Neural progenitor cell (in vitro differentiated cells): ENCODE measurements at regions not wholly inside any gene's neighbourhood (a gene's known extent, or its start where the extent isn't known, plus 50 kb on each side); places are given as distances from the start of the nearest gene placed in this dataset.
A peak's percentile ranks its signal among the peaks of the same experiment; 100 is the strongest.

Experiments
- DNase-seq: peaks from one replicate; pipeline ENCODE4 v3.0.0-alpha.2; 2016; ENCODE audit warnings: low spot score
- H2AFZ ChIP-seq: fragments of 200-600 bp; sonication (generic); replicated peaks from 2 replicates; pipeline ENCODE4 v1.6.1; 2016; ENCODE audit warnings: antibody characterized with exemption
- H3F3A ChIP-seq: fragments of 200-600 bp; sonication (generic); 2 replicates; pipeline ENCODE4 v1.6.1; 2016; ENCODE audit warnings: antibody characterized with exemption, low read depth
- H3K27ac ChIP-seq: fragments of 200-600 bp; sonication (generic); 2 replicates; pipeline ENCODE4 v1.5.1; 2016; ENCODE audit warnings: mild to moderate bottlenecking
- H3K27me3 ChIP-seq: fragments of 200-600 bp; sonication (generic); 2 replicates; pipeline ENCODE4 v1.6.1; 2016; ENCODE audit warnings: mild to moderate bottlenecking, moderate library complexity
- H3K36me3 ChIP-seq: fragments of 200-600 bp; sonication (generic); 2 replicates; pipeline ENCODE4 v1.5.1; 2016
- H3K4me1 ChIP-seq: fragments of 200-600 bp; sonication (generic); 2 replicates; pipeline ENCODE4 v1.6.1; 2016; ENCODE audit warnings: mixed run types
- H3K4me2 ChIP-seq: fragments of 200-600 bp; sonication (generic); 2 replicates; pipeline ENCODE4 v1.6.1; 2016
- H3K4me3 ChIP-seq: fragments of 200-600 bp; sonication (generic); 2 replicates; pipeline ENCODE4 v1.5.1; 2016
- H3K79me2 ChIP-seq: fragments of 200-600 bp; sonication (generic); 2 replicates; pipeline ENCODE4 v1.6.1; 2016; ENCODE audit warnings: low read depth
- H3K9ac ChIP-seq: fragments of 200-600 bp; sonication (generic); 2 replicates; pipeline ENCODE4 v1.6.1; 2016
- H3K9me3 ChIP-seq: fragments of 200-600 bp; sonication (generic); 2 replicates; pipeline ENCODE4 v1.5.1; 2016; ENCODE audit warnings: low read depth
- H4K20me1 ChIP-seq: fragments of 200-600 bp; sonication (generic); 2 replicates; pipeline ENCODE4 v1.6.1; 2016; ENCODE audit warnings: low read depth
- H3K27ac Mint-ChIP-seq: 3 replicates; pipeline ENCODE4 v1.8.0; 2021; ENCODE audit warnings: mixed read lengths
- H3K27me3 Mint-ChIP-seq: 2 replicates; pipeline ENCODE4 v1.8.0; 2022; ENCODE audit warnings: low read depth, mild to moderate bottlenecking, inconsistent platforms, moderate library complexity, mixed read lengths; ENCODE audit not compliant: insufficient read depth
- H3K36me3 Mint-ChIP-seq: 3 replicates; pipeline ENCODE4 v1.8.0; 2021; ENCODE audit warnings: mixed read lengths
- H3K4me1 Mint-ChIP-seq: 3 replicates; pipeline ENCODE4 v1.8.0; 2021; ENCODE audit warnings: mixed read lengths
- H3K4me3 Mint-ChIP-seq: 3 replicates; pipeline ENCODE4 v1.8.0; 2021; ENCODE audit warnings: mild to moderate bottlenecking, moderate library complexity, mixed read lengths
- H3K9me3 Mint-ChIP-seq: 3 replicates; pipeline ENCODE4 v1.8.0; 2020; ENCODE audit warnings: mixed read lengths
- EZH2 ChIP-seq: fragments of 200-600 bp; sonication (generic); IDR thresholded peaks from 2 replicates; pipeline ENCODE4 v1.6.1; 2017; ENCODE audit warnings: antibody characterized with exemption, mild to moderate bottlenecking, moderate library complexity
- EZH2phosphoT487 ChIP-seq: fragments of 200-600 bp; sonication (generic); IDR thresholded peaks from 2 replicates; pipeline ENCODE4 v1.6.1; 2017; ENCODE audit warnings: antibody characterized with exemption
- TF ChIP-seq, protein P1 (sequence below): fragments of 200-600 bp; sonication (generic); IDR thresholded peaks from 2 replicates; pipeline ENCODE4 v1.5.1; 2017; ENCODE audit warnings: antibody characterized with exemption, mild to moderate bottlenecking

DNA sequence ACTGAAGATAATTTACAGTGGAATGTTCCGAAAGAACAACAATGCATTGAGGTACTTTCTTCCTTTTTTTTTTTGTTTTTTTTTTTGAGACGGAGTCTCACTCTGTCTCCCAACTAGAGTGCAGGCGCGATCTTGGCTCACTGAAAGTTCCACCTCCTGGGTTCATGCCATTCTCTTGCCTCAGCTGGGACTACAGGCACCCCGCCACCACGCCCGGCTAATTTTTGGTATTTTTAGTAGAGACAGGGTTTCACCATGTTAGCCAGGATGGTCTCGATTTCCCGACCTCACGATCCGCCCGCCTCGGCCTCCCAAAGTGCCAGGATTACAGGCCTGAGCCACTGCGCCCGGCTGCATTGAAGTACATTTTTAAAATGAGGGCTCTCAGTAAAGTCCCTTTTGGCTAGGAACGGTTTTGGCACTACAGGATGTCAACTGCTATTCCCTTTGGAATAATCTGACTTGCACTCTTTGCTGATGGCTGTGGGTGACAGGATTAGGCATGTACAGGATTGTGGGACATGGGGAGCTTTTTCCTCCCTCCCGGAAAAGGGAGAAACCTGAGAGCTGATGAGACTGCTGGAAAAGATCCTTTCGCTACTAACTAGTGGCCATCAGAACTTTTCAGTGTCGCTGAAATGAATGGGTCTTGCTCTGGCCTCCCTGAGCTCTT lies 56.9 kb upstream of the EDEM3 start:
- H4K20me1 ChIP-seq, result no peaks in the 10 kb centered on the region
- no peaks in the 10 kb centered on the region for H3K36me3 Mint-ChIP-seq
- H2AFZ ChIP-seq, result no peak overlapping the region
- no peaks in the 10 kb centered on the region for H3K79me2 ChIP-seq
- no peak overlapping the region for H3K4me3 Mint-ChIP-seq
- no peaks in the 10 kb centered on the region for H3K36me3 ChIP-seq
- H3K4me3 ChIP-seq, result no peak overlapping the region
- no peaks in the 10 kb centered on the region for H3K27me3 ChIP-seq
- no peak for DNase-seq
- H3K4me1 ChIP-seq, result no peaks in the 10 kb centered on the region
- H3K9ac ChIP-seq, result no peak overlapping the region
- H3K4me2 ChIP-seq, result no peak overlapping the region
- no peaks in the 10 kb centered on the region for H3K27me3 Mint-ChIP-seq
- H3K27ac Mint-ChIP-seq, result no peak overlapping the region
- TF ChIP-seq EZH2, result no peak
- TF ChIP-seq EZH2phosphoT487, result no peak
- TF ChIP-seq, protein P1, sequence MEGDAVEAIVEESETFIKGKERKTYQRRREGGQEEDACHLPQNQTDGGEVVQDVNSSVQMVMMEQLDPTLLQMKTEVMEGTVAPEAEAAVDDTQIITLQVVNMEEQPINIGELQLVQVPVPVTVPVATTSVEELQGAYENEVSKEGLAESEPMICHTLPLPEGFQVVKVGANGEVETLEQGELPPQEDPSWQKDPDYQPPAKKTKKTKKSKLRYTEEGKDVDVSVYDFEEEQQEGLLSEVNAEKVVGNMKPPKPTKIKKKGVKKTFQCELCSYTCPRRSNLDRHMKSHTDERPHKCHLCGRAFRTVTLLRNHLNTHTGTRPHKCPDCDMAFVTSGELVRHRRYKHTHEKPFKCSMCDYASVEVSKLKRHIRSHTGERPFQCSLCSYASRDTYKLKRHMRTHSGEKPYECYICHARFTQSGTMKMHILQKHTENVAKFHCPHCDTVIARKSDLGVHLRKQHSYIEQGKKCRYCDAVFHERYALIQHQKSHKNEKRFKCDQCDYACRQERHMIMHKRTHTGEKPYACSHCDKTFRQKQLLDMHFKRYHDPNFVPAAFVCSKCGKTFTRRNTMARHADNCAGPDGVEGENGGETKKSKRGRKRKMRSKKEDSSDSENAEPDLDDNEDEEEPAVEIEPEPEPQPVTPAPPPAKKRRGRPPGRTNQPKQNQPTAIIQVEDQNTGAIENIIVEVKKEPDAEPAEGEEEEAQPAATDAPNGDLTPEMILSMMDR, result no peak
- no peak overlapping the region for H3K27ac ChIP-seq
- H3K4me1 Mint-ChIP-seq, result no peaks in the 10 kb centered on the region
- H3K9me3 ChIP-seq, result peaks cover 6% of the 10 kb centered on the region
- peaks cover 18% of the 10 kb centered on the region for H3K9me3 Mint-ChIP-seq
- no peaks in the 10 kb centered on the region for H3F3A ChIP-seq

DNA sequence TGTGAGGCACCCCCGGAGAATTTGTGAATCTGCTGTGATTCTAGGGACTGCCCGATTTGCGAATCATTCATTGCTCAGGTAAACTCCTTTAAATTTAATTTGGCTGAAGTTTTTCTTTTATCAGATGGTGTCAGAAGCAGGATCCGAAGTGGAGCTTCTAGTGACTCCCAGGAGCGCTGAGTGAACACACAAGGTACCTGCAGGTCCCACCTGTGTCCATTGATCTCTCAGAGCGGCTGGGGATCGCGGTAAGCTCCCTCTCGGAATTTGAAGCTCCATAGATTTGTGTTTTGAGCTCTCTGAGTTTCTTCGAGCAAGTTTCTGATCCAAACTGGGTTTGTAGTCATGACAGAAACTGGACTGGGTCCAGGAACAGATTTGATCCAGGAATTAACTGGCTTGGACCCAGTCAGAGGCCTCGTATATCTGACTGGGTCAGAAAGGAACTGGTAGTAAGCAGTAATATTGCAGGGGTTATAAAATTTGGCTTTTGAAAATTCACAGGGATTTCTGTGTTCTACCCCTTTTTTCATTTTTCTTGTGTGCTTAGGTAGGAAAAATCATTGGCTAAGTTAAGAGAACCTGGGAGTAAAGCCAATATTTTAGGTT lies 56.2 kb upstream of the EDEM3 start:
- TF ChIP-seq EZH2 (no peak), EZH2phosphoT487 (no peak)
- TF ChIP-seq, protein P1, result no peak
- no peaks in the 10 kb centered on the region for H3K36me3 Mint-ChIP-seq

DNA sequence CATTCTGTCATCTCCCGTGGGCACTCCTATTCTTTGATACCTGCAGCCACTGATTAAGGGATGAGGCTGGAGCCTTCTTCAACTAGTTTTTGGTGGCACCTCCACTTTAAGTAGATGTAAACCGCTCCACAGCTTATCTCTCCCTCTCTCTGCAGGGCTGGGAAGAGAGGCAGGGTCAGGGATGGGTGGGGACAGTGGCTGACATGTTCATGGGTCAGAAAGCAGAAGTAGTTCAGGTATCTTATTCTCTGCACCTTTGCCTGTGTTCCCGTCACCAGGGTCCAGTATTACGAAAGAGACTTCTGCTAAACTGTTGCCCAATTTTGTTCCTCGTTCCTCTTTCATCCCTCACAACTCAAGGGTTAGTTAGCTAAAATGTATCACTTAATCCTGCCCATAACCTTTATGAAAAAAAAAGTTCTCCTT lies 51.7 kb upstream of the EDEM3 start:
- Histone ChIP-seq H3K36me3 (no peaks in the 10 kb centered on the region), H3K27ac (no peak overlapping the region), H2AFZ (no peak overlapping the region), H3K79me2 (no peaks in the 10 kb centered on the region), H3K4me2 (no peak overlapping the region), H3F3A (no peaks in the 10 kb centered on the region), H4K20me1 (no peaks in the 10 kb centered on the region), H3K27me3 (no peaks in the 10 kb centered on the region), H3K9ac (no peak overlapping the region), H3K9me3 (no peaks in the 10 kb centered on the region), H3K4me1 (no peaks in the 10 kb centered on the region), H3K4me3 (no peak overlapping the region)
- H3K9me3 Mint-ChIP-seq, result no peaks in the 10 kb centered on the region
- no peaks in the 10 kb centered on the region for H3K36me3 Mint-ChIP-seq
- H3K27me3 Mint-ChIP-seq, result no peaks in the 10 kb centered on the region
- DNase-seq, result no peak
- TF ChIP-seq EZH2phosphoT487 (no peak), EZH2 (no peak)
- H3K4me1 Mint-ChIP-seq, result peaks cover 6% of the 10 kb centered on the region
- H3K27ac Mint-ChIP-seq, result no peak overlapping the region
- H3K4me3 Mint-ChIP-seq, result no peak overlapping the region

More for the DNA sequence above, 56.2 kb upstream of the EDEM3 start:
- H3K36me3 ChIP-seq, result no peaks in the 10 kb centered on the region
- no peak overlapping the region for H3K9ac ChIP-seq
- no peaks in the 10 kb centered on the region for H3K4me1 Mint-ChIP-seq
- H3K4me3 ChIP-seq, result no peak overlapping the region
- no peaks in the 10 kb centered on the region for H3K27me3 ChIP-seq
- H2AFZ ChIP-seq, result no peak overlapping the region
- H3F3A ChIP-seq, result no peaks in the 10 kb centered on the region
- H3K27me3 Mint-ChIP-seq, result no peaks in the 10 kb centered on the region
- H3K4me1 ChIP-seq, result no peaks in the 10 kb centered on the region
- peaks cover 18% of the 10 kb centered on the region for H3K9me3 Mint-ChIP-seq
- H3K79me2 ChIP-seq, result no peaks in the 10 kb centered on the region
- no peak for DNase-seq
- peaks cover 6% of the 10 kb centered on the region for H3K9me3 ChIP-seq
- no peaks in the 10 kb centered on the region for H4K20me1 ChIP-seq
- H3K27ac ChIP-seq, result no peak overlapping the region
- H3K4me2 ChIP-seq, result no peak overlapping the region
- no peak overlapping the region for H3K27ac Mint-ChIP-seq
- H3K4me3 Mint-ChIP-seq, result no peak overlapping the region

DNA sequence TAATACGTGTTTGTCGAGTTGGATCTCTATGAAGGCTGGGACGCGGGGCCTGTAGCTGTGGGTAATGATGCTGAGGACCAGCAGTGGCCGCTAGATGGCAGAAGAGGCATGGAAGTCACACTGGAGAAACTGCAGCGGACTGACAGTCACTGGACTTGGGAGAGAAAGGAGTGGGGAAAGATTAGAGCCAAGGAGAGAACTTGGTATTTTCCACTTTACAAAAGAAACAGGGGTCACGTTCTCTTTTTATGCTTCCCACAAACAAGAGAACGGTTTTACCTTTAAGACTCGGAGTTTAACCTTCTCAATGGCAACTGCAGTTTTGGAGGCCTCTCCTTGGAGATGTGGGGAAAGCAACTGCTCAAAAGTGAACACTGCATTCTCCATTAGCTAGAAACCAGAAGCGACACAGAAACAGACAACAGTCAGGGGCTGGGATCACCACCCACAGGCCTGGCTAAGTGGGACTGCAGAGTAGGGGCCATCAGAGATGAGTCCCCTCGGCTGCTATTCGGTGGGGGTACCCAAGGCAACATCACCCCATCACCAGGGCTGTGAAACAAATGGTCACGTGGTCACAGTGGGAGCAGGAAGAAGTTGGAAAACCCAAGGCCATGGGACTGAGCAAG lies 51.1 kb upstream of the EDEM3 start:
- Histone ChIP-seq H3K4me1 (no peaks in the 10 kb centered on the region), H3K9me3 (no peaks in the 10 kb centered on the region), H3K9ac (no peak overlapping the region), H2AFZ (no peak overlapping the region), H3K36me3 (no peaks in the 10 kb centered on the region), H4K20me1 (no peaks in the 10 kb centered on the region), H3K27ac (no peak overlapping the region), H3K4me2 (no peak overlapping the region), H3K4me3 (no peak overlapping the region), H3K79me2 (no peaks in the 10 kb centered on the region), H3F3A (no peaks in the 10 kb centered on the region), H3K27me3 (no peaks in the 10 kb centered on the region)
- peak; percentile 88 for DNase-seq
- Mint-ChIP-seq H3K27me3 (no peaks in the 10 kb centered on the region), H3K9me3 (no peaks in the 10 kb centered on the region), H3K4me3 (no peak overlapping the region), H3K27ac (no peak overlapping the region), H3K36me3 (no peaks in the 10 kb centered on the region), H3K4me1 (peaks cover 6% of the 10 kb centered on the region)
- TF ChIP-seq, protein P1, result peak; percentile 95
- no peak for TF ChIP-seq EZH2phosphoT487
- no peak for TF ChIP-seq EZH2
